ENCODE measurements at regions not wholly inside any gene's neighbourhood (a gene's known extent, or its start where the extent isn't known, plus 50 kb on each side); places are given as distances from the start of the nearest gene placed in this dataset.

DNA sequence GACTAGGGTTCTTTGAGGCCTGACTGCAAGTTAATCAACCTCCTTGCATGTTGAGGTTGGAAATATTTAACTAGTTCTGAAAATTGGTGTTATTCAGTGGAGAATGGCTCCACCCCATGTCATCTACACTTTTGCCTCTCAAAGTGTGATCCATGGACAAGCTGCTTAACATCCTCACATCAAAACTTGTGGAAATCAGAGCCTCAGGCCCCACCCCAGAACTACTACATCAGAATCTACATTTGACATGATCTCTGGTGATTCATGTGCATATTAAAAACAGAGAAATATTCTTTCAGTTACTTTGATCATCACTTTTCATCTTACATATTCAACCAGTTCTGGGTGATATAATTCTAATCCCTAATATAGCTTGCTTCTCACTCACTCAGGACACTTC is 632.9 kb downstream of the ARL4A start (continued):
- TF ChIP-seq, protein P1, sequence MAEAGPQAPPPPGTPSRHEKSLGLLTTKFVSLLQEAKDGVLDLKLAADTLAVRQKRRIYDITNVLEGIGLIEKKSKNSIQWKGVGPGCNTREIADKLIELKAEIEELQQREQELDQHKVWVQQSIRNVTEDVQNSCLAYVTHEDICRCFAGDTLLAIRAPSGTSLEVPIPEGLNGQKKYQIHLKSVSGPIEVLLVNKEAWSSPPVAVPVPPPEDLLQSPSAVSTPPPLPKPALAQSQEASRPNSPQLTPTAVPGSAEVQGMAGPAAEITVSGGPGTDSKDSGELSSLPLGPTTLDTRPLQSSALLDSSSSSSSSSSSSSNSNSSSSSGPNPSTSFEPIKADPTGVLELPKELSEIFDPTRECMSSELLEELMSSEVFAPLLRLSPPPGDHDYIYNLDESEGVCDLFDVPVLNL (IDR thresholded peaks at IDR 0.05; ENCODE audit: low read depth, low read length) = no peak
- TF ChIP-seq, protein P2, sequence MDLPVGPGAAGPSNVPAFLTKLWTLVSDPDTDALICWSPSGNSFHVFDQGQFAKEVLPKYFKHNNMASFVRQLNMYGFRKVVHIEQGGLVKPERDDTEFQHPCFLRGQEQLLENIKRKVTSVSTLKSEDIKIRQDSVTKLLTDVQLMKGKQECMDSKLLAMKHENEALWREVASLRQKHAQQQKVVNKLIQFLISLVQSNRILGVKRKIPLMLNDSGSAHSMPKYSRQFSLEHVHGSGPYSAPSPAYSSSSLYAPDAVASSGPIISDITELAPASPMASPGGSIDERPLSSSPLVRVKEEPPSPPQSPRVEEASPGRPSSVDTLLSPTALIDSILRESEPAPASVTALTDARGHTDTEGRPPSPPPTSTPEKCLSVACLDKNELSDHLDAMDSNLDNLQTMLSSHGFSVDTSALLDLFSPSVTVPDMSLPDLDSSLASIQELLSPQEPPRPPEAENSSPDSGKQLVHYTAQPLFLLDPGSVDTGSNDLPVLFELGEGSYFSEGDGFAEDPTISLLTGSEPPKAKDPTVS (IDR thresholded peaks at IDR 0.05; ENCODE audit: low read depth, low read length) = no peak

GRCh38 chr7:13321316-13321715 is 633.9 kb downstream of the ARL4A start:
- FAIRE-seq (no peak), ATAC-seq (no peak), DNase-seq (ENCODE audit: low read depth, low spot score) (no peak)
- H3K27ac ChIP-seq (ENCODE audit: control insufficient read depth, insufficient read depth) = no peak overlapping the region
- H3K9ac ChIP-seq (ENCODE audit: control insufficient read depth, insufficient read depth, low read length) = no peak overlapping the region
- RAD21 ChIA-PET (ENCODE audit: unreplicated experiment) = interaction anchor here (0.7 kb wide), 1 partner anchor 11 kb away, joined by 3 read pairs; no protein-coding TSS in a partner anchor
- in situ Hi-C loops (cut with MboI) (no loop called here), intact Hi-C loops (cut with micrococcal nuclease; ENCODE audit: unreplicated experiment) (no loop called here)
- no peaks in the 10 kb centered on the region for H3K9me3 ChIP-seq (replicated peaks; ENCODE audit: control insufficient read depth, insufficient read depth, low read length)
- no peak overlapping the region for H3K4me2 ChIP-seq (ENCODE audit: control insufficient read depth, insufficient read depth)
- H3K79me2 ChIP-seq (ENCODE audit: control insufficient read depth, insufficient read depth, low read length) = no peaks in the 10 kb centered on the region
- H3K27me3 ChIP-seq (replicated peaks in 1 of 2; ENCODE audit: control insufficient read depth in 2 of 2, insufficient read depth in 2 of 2, low read length in 1 of 2) = no peaks in the 10 kb centered on the region
- H3K4me1 ChIP-seq (ENCODE audit: control insufficient read depth, insufficient read depth, low read length) = no peaks in the 10 kb centered on the region
- H4K20me1 ChIP-seq (ENCODE audit: control insufficient read depth, insufficient read depth) = no peaks in the 10 kb centered on the region
- 36% methylated on average over 2 of the region's 2 CpGs for WGBS (ENCODE audit: insufficient coverage, insufficient replicate concordance, low lambda C conversion rate, missing lambda C conversion rate)
- TF ChIP-seq HDAC2 (IDR thresholded peaks at IDR 0.05) = no peak
- no peak for TF ChIP-seq BACH1 (IDR thresholded peaks at IDR 0.05; ENCODE audit: borderline replicate concordance)
- no peak for TF ChIP-seq SMARCA5 (IDR thresholded peaks at IDR 0.05)
- TF ChIP-seq CHD1 (IDR thresholded peaks at IDR 0.05; ENCODE audit: low read depth, low read length) = no peak
- TF ChIP-seq SRF (IDR thresholded peaks at IDR 0.05; ENCODE audit: low read depth in 2 of 2, low read length in 2 of 2) = no peak
- TF ChIP-seq ASH2L (IDR thresholded peaks at IDR 0.05; ENCODE audit: borderline replicate concordance, low read depth) = no peak
- no peak overlapping the region for H3K4me3 ChIP-seq
- CTCF ChIA-PET = no interaction called here
- no peak overlapping the region for H2AFZ ChIP-seq (ENCODE audit: control insufficient read depth, low read depth, low read length)
- SMC1A ChIA-PET (ENCODE audit: uncharacterized antibody, unreplicated experiment) = interaction anchor here (1.2 to 1.4 kb wide), 2 partner anchors 10 to 60 kb away, joined by 3 to 5 read pairs; no protein-coding TSS in a partner anchor
- BruUV-seq (replicated peaks) = no TSS peak
- POLR2A ChIA-PET = no interaction called here
- H3K36me3 ChIP-seq (ENCODE audit: control insufficient read depth in 2 of 2, insufficient read depth in 2 of 2, low read length in 1 of 2) = no peaks in the 10 kb centered on the region

Measured in GM12878 (cell line).